ENCODE measurements at regions not wholly inside any gene's neighbourhood (a gene's known extent, or its start where the extent isn't known, plus 50 kb on each side); places are given as distances from the start of the nearest gene placed in this dataset.

DNA sequence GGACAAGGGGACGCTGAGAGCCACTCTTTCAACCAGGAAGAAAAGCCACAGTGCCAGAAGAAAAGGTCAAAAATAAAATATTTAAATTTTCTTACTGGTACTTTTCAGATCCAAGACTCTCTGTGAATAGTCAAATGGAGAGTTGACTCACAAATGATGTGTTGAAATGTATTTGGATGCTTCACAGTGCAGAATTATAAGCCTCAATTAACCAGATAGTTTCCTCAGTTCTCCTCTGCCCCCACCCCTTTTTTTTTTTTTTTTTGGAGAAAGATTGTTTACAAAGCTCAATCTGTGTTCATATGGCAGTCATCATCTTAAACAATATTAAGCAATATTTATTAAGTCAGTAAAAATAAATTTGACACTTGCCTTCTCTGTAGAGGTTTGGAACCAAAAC, 470.8 kb downstream of the FGF9 start:
- TF ChIP-seq, protein P1, sequence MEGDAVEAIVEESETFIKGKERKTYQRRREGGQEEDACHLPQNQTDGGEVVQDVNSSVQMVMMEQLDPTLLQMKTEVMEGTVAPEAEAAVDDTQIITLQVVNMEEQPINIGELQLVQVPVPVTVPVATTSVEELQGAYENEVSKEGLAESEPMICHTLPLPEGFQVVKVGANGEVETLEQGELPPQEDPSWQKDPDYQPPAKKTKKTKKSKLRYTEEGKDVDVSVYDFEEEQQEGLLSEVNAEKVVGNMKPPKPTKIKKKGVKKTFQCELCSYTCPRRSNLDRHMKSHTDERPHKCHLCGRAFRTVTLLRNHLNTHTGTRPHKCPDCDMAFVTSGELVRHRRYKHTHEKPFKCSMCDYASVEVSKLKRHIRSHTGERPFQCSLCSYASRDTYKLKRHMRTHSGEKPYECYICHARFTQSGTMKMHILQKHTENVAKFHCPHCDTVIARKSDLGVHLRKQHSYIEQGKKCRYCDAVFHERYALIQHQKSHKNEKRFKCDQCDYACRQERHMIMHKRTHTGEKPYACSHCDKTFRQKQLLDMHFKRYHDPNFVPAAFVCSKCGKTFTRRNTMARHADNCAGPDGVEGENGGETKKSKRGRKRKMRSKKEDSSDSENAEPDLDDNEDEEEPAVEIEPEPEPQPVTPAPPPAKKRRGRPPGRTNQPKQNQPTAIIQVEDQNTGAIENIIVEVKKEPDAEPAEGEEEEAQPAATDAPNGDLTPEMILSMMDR (conservative IDR thresholded peaks at IDR 0.05; ENCODE audit: low read depth in 2 of 2), result no peak
- TF ChIP-seq POLR2AphosphoS5 (IDR thresholded peaks at IDR 0.05; ENCODE audit: low read depth) (no peak), REST (IDR thresholded peaks at IDR 0.05; ENCODE audit: unreplicated experiment) (no peak), EZH2 (IDR thresholded peaks at IDR 0.05; ENCODE audit: low read depth, unreplicated experiment) (no peak), EZH2phosphoT487 (IDR thresholded peaks at IDR 0.05; ENCODE audit: unreplicated experiment) (no peak), ZNF331 (CRISPR knock-in tag; IDR thresholded peaks at IDR 0.05; ENCODE audit: low read depth) (no peak)
- TF ChIP-seq, protein P2, sequence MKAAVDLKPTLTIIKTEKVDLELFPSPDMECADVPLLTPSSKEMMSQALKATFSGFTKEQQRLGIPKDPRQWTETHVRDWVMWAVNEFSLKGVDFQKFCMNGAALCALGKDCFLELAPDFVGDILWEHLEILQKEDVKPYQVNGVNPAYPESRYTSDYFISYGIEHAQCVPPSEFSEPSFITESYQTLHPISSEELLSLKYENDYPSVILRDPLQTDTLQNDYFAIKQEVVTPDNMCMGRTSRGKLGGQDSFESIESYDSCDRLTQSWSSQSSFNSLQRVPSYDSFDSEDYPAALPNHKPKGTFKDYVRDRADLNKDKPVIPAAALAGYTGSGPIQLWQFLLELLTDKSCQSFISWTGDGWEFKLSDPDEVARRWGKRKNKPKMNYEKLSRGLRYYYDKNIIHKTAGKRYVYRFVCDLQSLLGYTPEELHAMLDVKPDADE (IDR thresholded peaks at IDR 0.05), result no peak

Data from GM23338 (cell line).